ENCODE measurements at regions not wholly inside any gene's neighbourhood (a gene's known extent, or its start where the extent isn't known, plus 50 kb on each side); places are given as distances from the start of the nearest gene placed in this dataset.

GRCh38 chr11:80517701-80518100 lies 1076.9 kb upstream of the TENM4 start:
- DNase-seq (ENCODE audit: low read depth) = no peak

GRCh38 chr11:80515097-80515496 lies 1074.3 kb upstream of the TENM4 start:
- no peak for DNase-seq (ENCODE audit: low read depth)

GRCh38 chr11:80512491-80512890 lies 1071.7 kb upstream of the TENM4 start:
- DNase-seq (ENCODE audit: low read depth) = no peak

GRCh38 chr11:80505771-80506170 lies 1064.9 kb upstream of the TENM4 start:
- no peak for DNase-seq (ENCODE audit: low read depth)

GRCh38 chr11:80503990-80504389 lies 1063.2 kb upstream of the TENM4 start:
- DNase-seq (ENCODE audit: low read depth) = no peak

- no peak for DNase-seq (ENCODE audit: low read depth)
Observed at GRCh38 chr11:80502511-80502910, 1061.7 kb upstream of the TENM4 start.

GRCh38 chr11:80495116-80495515 lies 1054.3 kb upstream of the TENM4 start:
- no peak for DNase-seq (ENCODE audit: low read depth)

- no peak for DNase-seq (ENCODE audit: low read depth)
Observed at GRCh38 chr11:80487952-80488351, 1047.1 kb upstream of the TENM4 start.

GRCh38 chr11:80486678-80487077 lies 1045.8 kb upstream of the TENM4 start:
- no peak for DNase-seq (ENCODE audit: low read depth)

GRCh38 chr11:80477178-80477577 lies 1036.3 kb upstream of the TENM4 start:
- DNase-seq (ENCODE audit: low read depth) = no peak

- no peak for DNase-seq (ENCODE audit: low read depth)
Observed at GRCh38 chr11:80473562-80473961, 1032.7 kb upstream of the TENM4 start.

GRCh38 chr11:80469871-80470270 lies 1029.0 kb upstream of the TENM4 start:
- no peak for DNase-seq (ENCODE audit: low read depth)

GRCh38 chr11:80466570-80466969 lies 1025.7 kb upstream of the TENM4 start:
- DNase-seq (ENCODE audit: low read depth) = no peak

GRCh38 chr11:80462211-80462610 lies 1021.4 kb upstream of the TENM4 start:
- peak; percentile 60 for DNase-seq (ENCODE audit: low read depth)

GRCh38 chr11:80458376-80458775 lies 1017.5 kb upstream of the TENM4 start:
- no peak for DNase-seq (ENCODE audit: low read depth)

- no peak for DNase-seq (ENCODE audit: low read depth)
Observed at GRCh38 chr11:80457823-80458222, 1017.0 kb upstream of the TENM4 start.

- DNase-seq (ENCODE audit: low read depth) = no peak
Observed at GRCh38 chr11:80455818-80456217, 1015.0 kb upstream of the TENM4 start.

- no peak for DNase-seq (ENCODE audit: low read depth)
Observed at GRCh38 chr11:80451105-80451504, 1010.3 kb upstream of the TENM4 start.

- DNase-seq (ENCODE audit: low read depth) = no peak
Observed at GRCh38 chr11:80448709-80449108, 1007.9 kb upstream of the TENM4 start.

GRCh38 chr11:80443177-80443576 lies 1002.3 kb upstream of the TENM4 start:
- DNase-seq (ENCODE audit: low read depth) = peak; percentile 10

- DNase-seq (ENCODE audit: low read depth) = peak; percentile 51
Observed at GRCh38 chr11:80441821-80442220, 1001.0 kb upstream of the TENM4 start.

GRCh38 chr11:80440835-80441234 lies 1000.0 kb upstream of the TENM4 start:
- no peak for DNase-seq (ENCODE audit: low read depth)

- DNase-seq (ENCODE audit: low read depth) = no peak
Observed at GRCh38 chr11:80436547-80436946, 995.7 kb upstream of the TENM4 start.

GRCh38 chr11:80435345-80435744 lies 994.5 kb upstream of the TENM4 start:
- no peak for DNase-seq (ENCODE audit: low read depth)

GRCh38 chr11:80432057-80432456 lies 991.2 kb upstream of the TENM4 start:
- no peak for DNase-seq (ENCODE audit: low read depth)

All from amniotic epithelial cell (primary cell).